CD4-positive, alpha-beta T cell treated with Interleukin-21 for 1 hour (primary cell): ENCODE measurements at regions not wholly inside any gene's neighbourhood (a gene's known extent, or its start where the extent isn't known, plus 50 kb on each side); places are given as distances from the start of the nearest gene placed in this dataset.

Experiments
- DNase-seq: peaks from one replicate; pipeline ENCODE4 v3.0.0-alpha.2; 2020

GRCh38 chr1:235925016-235925415, 58.3 kb upstream of the LYST start:
- DNase-seq = no peak

- DNase-seq = peak; percentile 31
Observed at GRCh38 chr1:235923466-235924021, 56.8 kb upstream of the LYST start.

GRCh38 chr1:235920596-235921375, 54.1 kb upstream of the LYST start:
- no peak for DNase-seq

- DNase-seq = no peak
Observed at GRCh38 chr1:235919833-235920441, 53.2 kb upstream of the LYST start.

GRCh38 chr1:235919127-235919832, 52.6 kb upstream of the LYST start:
- DNase-seq = no peak

- DNase-seq = no peak
Observed at GRCh38 chr1:235918465-235918864, 51.8 kb upstream of the LYST start.

GRCh38 chr1:235918032-235918431, 51.3 kb upstream of the LYST start:
- DNase-seq = no peak

GRCh38 chr1:235917267-235917811, 50.6 kb upstream of the LYST start:
- peak; percentile 69 for DNase-seq
